ENCODE measurements at regions not wholly inside any gene's neighbourhood (a gene's known extent, or its start where the extent isn't known, plus 50 kb on each side); places are given as distances from the start of the nearest gene placed in this dataset.
A peak's percentile ranks its signal among the peaks of the same experiment; 100 is the strongest.
"Not testable (repeated sequence)": the region's sequence is repeated elsewhere in the genome, so short reads cannot be mapped to it uniquely, and the experiment has no call there.

GRCh38 chr10:32213838-32214237, 133.1 kb downstream of the EPC1 start:
- WGBS (ENCODE audit: insufficient coverage, low coverage, missing lambda C conversion rate), result 2% methylated on average over 4 of the region's 4 CpGs
- H3K36me3 ChIP-seq (ENCODE audit: control insufficient read depth, insufficient read depth, low read length); H2AFZ ChIP-seq (ENCODE audit: low read depth, low read length); H3K9me1 ChIP-seq (ENCODE audit: control insufficient read depth, insufficient read depth, low read length); CTCF ChIA-PET (ENCODE audit: low intra/inter-chr PET ratio); BruUV-seq (replicated peaks); H3K4me1 ChIP-seq (replicated peaks in 1 of 2; ENCODE audit: control insufficient read depth in 2 of 2, insufficient read depth in 2 of 2, low read length in 2 of 2); H3K27me3 ChIP-seq (ENCODE audit: control insufficient read depth in 2 of 2, insufficient read depth in 2 of 2, low read length in 2 of 2); DNase-seq (ENCODE audit: extremely low read depth in 1 of 4, low spot score in 3 of 4); H3K9me3 ChIP-seq (replicated peaks; ENCODE audit: control insufficient read depth, insufficient read depth, low read depth, low read length); H3K79me2 ChIP-seq (ENCODE audit: control insufficient read depth, insufficient read depth, low read length); H3K4me2 ChIP-seq (ENCODE audit: insufficient read depth, low read length); H3K9ac ChIP-seq (ENCODE audit: insufficient read depth in 1 of 2, low read depth in 2 of 2, low read length in 2 of 2); H3K27ac ChIP-seq (ENCODE audit: extremely low read depth, low read depth, low read length); in situ Hi-C loops (cut with MboI); H3K4me3 ChIP-seq; ATAC-seq; FAIRE-seq; H4K20me1 ChIP-seq (replicated peaks; ENCODE audit: control insufficient read depth, insufficient read depth, low read length): not testable (repeated sequence)
- POLR2A ChIA-PET, result interaction anchor here (0.6 kb wide), 1 partner anchor 33 kb away, joined by 3 read pairs; no protein-coding TSS in a partner anchor
- peak; percentile 9; the same call in 1 of the 2 replicates for TF ChIP-seq BHLHE40 (IDR thresholded peaks at IDR 0.05; ENCODE audit: low read length)
- TF ChIP-seq MGA (IDR thresholded peaks at IDR 0.05), result peak; percentile 25; the same call in 1 of the 2 replicates
- peak in 1 of 2 experiments; percentile 42; a peak in 1 of 4 replicates for TF ChIP-seq MNT (conservative IDR thresholded peaks at IDR 0.05)
- peak; percentile 61; the same call in 1 of the 2 replicates for TF ChIP-seq L3MBTL2 (IDR thresholded peaks at IDR 0.05)
- intact Hi-C loops (cut with micrococcal nuclease), result loop anchor here (5.0 kb wide), 2 partner anchors 153 to 377 kb away; no protein-coding TSS in a partner anchor

All from K562 (cell line).